ENCODE measurements at regions not wholly inside any gene's neighbourhood (a gene's known extent, or its start where the extent isn't known, plus 50 kb on each side); places are given as distances from the start of the nearest gene placed in this dataset.

GRCh38 chr6:1482381-1483166, 93.2 kb downstream of the FOXF2 start:
- no peak for DNase-seq (ENCODE audit: low read depth in 2 of 2, low spot score in 1 of 2)

- no peak for DNase-seq (ENCODE audit: low read depth in 2 of 2, low spot score in 1 of 2)
Observed at GRCh38 chr6:1485678-1486077, 96.3 kb downstream of the FOXF2 start.

GRCh38 chr6:1486387-1486786, 97.0 kb downstream of the FOXF2 start:
- no peak for DNase-seq (ENCODE audit: low read depth in 2 of 2, low spot score in 1 of 2)

GRCh38 chr6:1487239-1487638, 97.9 kb downstream of the FOXF2 start:
- no peak for DNase-seq (ENCODE audit: low read depth in 2 of 2, low spot score in 1 of 2)

GRCh38 chr6:1491025-1491424, 101.6 kb downstream of the FOXF2 start:
- no peak for DNase-seq (ENCODE audit: low read depth in 2 of 2, low spot score in 1 of 2)

GRCh38 chr6:1491591-1492319, 102.4 kb downstream of the FOXF2 start:
- no peak for DNase-seq (ENCODE audit: low read depth in 2 of 2, low spot score in 1 of 2)

GRCh38 chr6:1494671-1495070, 105.3 kb downstream of the FOXF2 start:
- DNase-seq (ENCODE audit: low read depth in 2 of 2, low spot score in 1 of 2), result no peak

- DNase-seq (ENCODE audit: low read depth in 2 of 2, low spot score in 1 of 2), result no peak
Observed at GRCh38 chr6:1495344-1495743, 106.0 kb downstream of the FOXF2 start.

- no peak for DNase-seq (ENCODE audit: low read depth in 2 of 2, low spot score in 1 of 2)
Observed at GRCh38 chr6:1496092-1496491, 106.7 kb downstream of the FOXF2 start.

- DNase-seq (ENCODE audit: low read depth in 2 of 2, low spot score in 1 of 2), result no peak
Observed at GRCh38 chr6:1496836-1497760, 107.7 kb downstream of the FOXF2 start.

- DNase-seq (ENCODE audit: low read depth in 2 of 2, low spot score in 1 of 2), result no peak
Observed at GRCh38 chr6:1497761-1498105, 108.4 kb downstream of the FOXF2 start.

GRCh38 chr6:1498491-1499113, 109.2 kb downstream of the FOXF2 start:
- no peak for DNase-seq (ENCODE audit: low read depth in 2 of 2, low spot score in 1 of 2)

GRCh38 chr6:1499777-1500176, 109.9 kb upstream of the FOXC1 start:
- no peak for DNase-seq (ENCODE audit: low read depth in 2 of 2, low spot score in 1 of 2)

- no peak for DNase-seq (ENCODE audit: low read depth in 2 of 2, low spot score in 1 of 2)
Observed at GRCh38 chr6:1500913-1501312, 108.8 kb upstream of the FOXC1 start.

- no peak for DNase-seq (ENCODE audit: low read depth in 2 of 2, low spot score in 1 of 2)
Observed at GRCh38 chr6:1502041-1502440, 107.7 kb upstream of the FOXC1 start.

GRCh38 chr6:1503811-1504210, 105.9 kb upstream of the FOXC1 start:
- no peak for DNase-seq (ENCODE audit: low read depth in 2 of 2, low spot score in 1 of 2)

GRCh38 chr6:1504465-1504864, 105.2 kb upstream of the FOXC1 start:
- DNase-seq (ENCODE audit: low read depth in 2 of 2, low spot score in 1 of 2), result no peak

- no peak for DNase-seq (ENCODE audit: low read depth in 2 of 2, low spot score in 1 of 2)
Observed at GRCh38 chr6:1507251-1507650, 102.5 kb upstream of the FOXC1 start.

- DNase-seq (ENCODE audit: low read depth in 2 of 2, low spot score in 1 of 2), result no peak
Observed at GRCh38 chr6:1509241-1509640, 100.5 kb upstream of the FOXC1 start.

GRCh38 chr6:1510239-1510638, 99.5 kb upstream of the FOXC1 start:
- no peak for DNase-seq (ENCODE audit: low read depth in 2 of 2, low spot score in 1 of 2)

- DNase-seq (ENCODE audit: low read depth in 2 of 2, low spot score in 1 of 2), result no peak
Observed at GRCh38 chr6:1513215-1513780, 96.4 kb upstream of the FOXC1 start.
